IMR-90 (cell line): ENCODE measurements at regions not wholly inside any gene's neighbourhood (a gene's known extent, or its start where the extent isn't known, plus 50 kb on each side); places are given as distances from the start of the nearest gene placed in this dataset.

Source experiments
- ATAC-seq: fragments of 200-7000 bp; cut with Tn5 transposase; 2 replicates; pipeline ENCODE4 v1.9.1; 2020; ENCODE audit warnings: low read depth, mild to moderate bottlenecking, moderate library complexity
- BruUV-seq: library from RNA; stranded (reverse); fragments of 400-500 nt; replicated peaks from 2 replicates; lab custom pipeline; 2021; lab: Mats Ljungman, UMichigan
- CTCF ChIA-PET: fragments of 300-600 bp; formaldehyde crosslinking; extraction: SDS; loops from one replicate; lab custom pipeline; 2021; ENCODE audit warnings: antibody characterized with exemption; lab: Yijun Ruan, JAX
- POLR2A ChIA-PET: fragments of 300-600 bp; sonication (Branson Sonifier 250); formaldehyde crosslinking; loops from one replicate; lab custom pipeline; 2022; ENCODE audit warnings: antibody characterized with exemption; ENCODE audit not compliant: unreplicated experiment; lab: Charles Lee
- DNase-seq: peaks from one replicate; pipeline ENCODE4 v3.0.0; 2013
- H2AFZ ChIP-seq: replicated peaks from 2 replicates; pipeline ENCODE3; 2013; ENCODE audit warnings: low read length, mild to moderate bottlenecking; ENCODE audit not compliant: poor library complexity
- H2AK5ac ChIP-seq: 2 replicates; pipeline ENCODE4 v1.6.1; 2013; ENCODE audit warnings: low read depth, low read length, inconsistent platforms
- H2AK9ac ChIP-seq: replicated peaks from 2 replicates; pipeline ENCODE3; 2013; ENCODE audit warnings: mild to moderate bottlenecking, low read depth, low read length, moderate library complexity; ENCODE audit not compliant: poor library complexity
- H2BK120ac ChIP-seq: 2 replicates; pipeline ENCODE4 v1.6.1; 2013; ENCODE audit warnings: low read depth, low read length, inconsistent platforms
- H2BK15ac ChIP-seq: 3 replicates; pipeline ENCODE4 v1.6.1; 2013; ENCODE audit warnings: low read depth, low read length, inconsistent platforms
- H2BK20ac ChIP-seq: 2 replicates; pipeline ENCODE4 v1.6.1; 2013; ENCODE audit warnings: low read depth, mild to moderate bottlenecking, inconsistent platforms, low read length, moderate library complexity
- H2BK5ac ChIP-seq: 2 replicates; pipeline ENCODE4 v1.6.1; 2013; ENCODE audit warnings: mild to moderate bottlenecking, low read depth, low read length, inconsistent platforms; ENCODE audit not compliant: poor library complexity, severe bottlenecking
- H3K14ac ChIP-seq: replicated peaks from 2 replicates; pipeline ENCODE4 v1.6.1; 2013; ENCODE audit warnings: low read depth, low read length, inconsistent platforms
- H3K18ac ChIP-seq: 2 replicates; pipeline ENCODE4 v1.6.1; 2013; ENCODE audit warnings: low read depth, low read length, control low read depth
- H3K23ac ChIP-seq: 2 replicates; pipeline ENCODE4 v1.6.1; 2013; ENCODE audit warnings: low read depth, low read length, inconsistent platforms
- H3K27ac ChIP-seq: 2 replicates; pipeline ENCODE4 v1.5.1; 2013; ENCODE audit warnings: mild to moderate bottlenecking, control low read depth, low read length; ENCODE audit not compliant: insufficient read depth
- H3K27me3 ChIP-seq: 2 replicates; pipeline ENCODE4 v1.6.1; 2013; ENCODE audit warnings: low read length; ENCODE audit not compliant: control insufficient read depth, insufficient read depth
- H3K36me3 ChIP-seq: 2 replicates; pipeline ENCODE4 v1.6.1; 2013; ENCODE audit warnings: low read length, mixed read lengths; ENCODE audit not compliant: control insufficient read depth, insufficient read depth
- H3K4ac ChIP-seq: 2 replicates; pipeline ENCODE4 v1.6.1; 2013; ENCODE audit warnings: low read depth, low read length, inconsistent platforms
- H3K4me1 ChIP-seq: 2 replicates; pipeline ENCODE4 v1.6.1; 2013; ENCODE audit warnings: low read length, mixed read lengths; ENCODE audit not compliant: control insufficient read depth, insufficient read depth
- H3K4me2 ChIP-seq: 2 replicates; pipeline ENCODE4 v1.6.1; 2013; ENCODE audit warnings: low read depth, mild to moderate bottlenecking, control low read depth, low read length, moderate library complexity
- H3K4me3 ChIP-seq: 2 replicates; pipeline ENCODE4 v1.5.1; 2013; ENCODE audit warnings: low read depth, mild to moderate bottlenecking, control low read depth, low read length, moderate library complexity; ENCODE audit not compliant: insufficient read depth
- H3K56ac ChIP-seq: 2 replicates; pipeline ENCODE4 v1.6.1; 2013; ENCODE audit warnings: low read length, inconsistent platforms; ENCODE audit not compliant: insufficient read depth; ENCODE audit errors: extremely low read depth
- H3K79me1 ChIP-seq, 2 experiments: 2 replicates each; pipeline ENCODE4 v1.6.1; 2013; ENCODE audit warnings: low read length in 2 of 2, inconsistent platforms in 1 of 2, low read depth in 1 of 2
- H3K9ac ChIP-seq: 2 replicates; pipeline ENCODE4 v1.6.1; 2013; ENCODE audit warnings: low read depth, low read length, control low read depth
- H3K9me1 ChIP-seq: 2 replicates; pipeline ENCODE4 v1.6.1; 2013; ENCODE audit warnings: low read length, inconsistent platforms; ENCODE audit not compliant: insufficient read depth
- H3K9me3 ChIP-seq: 2 replicates; pipeline ENCODE4 v1.6.1; 2013; ENCODE audit warnings: low read length; ENCODE audit not compliant: control insufficient read depth, insufficient read depth
- H4K20me1 ChIP-seq: 2 replicates; pipeline ENCODE4 v1.6.1; 2013; ENCODE audit warnings: low read length, inconsistent platforms; ENCODE audit not compliant: insufficient read depth
- H4K5ac ChIP-seq: 2 replicates; pipeline ENCODE4 v1.6.1; 2013; ENCODE audit warnings: mild to moderate bottlenecking, low read depth, low read length, control low read depth
- H4K8ac ChIP-seq, 2 experiments: 2 replicates each; pipeline ENCODE4 v1.6.1; 2013; ENCODE audit warnings: low read depth in 2 of 2, low read length in 2 of 2, control low read depth in 1 of 2, inconsistent platforms in 1 of 2
- H4K91ac ChIP-seq: 2 replicates; pipeline ENCODE4 v1.6.1; 2013; ENCODE audit warnings: low read depth, low read length, inconsistent platforms; ENCODE audit not compliant: insufficient read depth
- CEBPB ChIP-seq: IDR thresholded peaks from 2 replicates; pipeline ENCODE4 v1.6.1; 2012; ENCODE audit warnings: low read depth, low read length, improper control_type of control experiment
- FOS ChIP-seq: fragments of 150-350 bp; IDR thresholded peaks from 2 replicates; pipeline ENCODE4 v1.6.1; 2016; ENCODE audit warnings: low read depth, low read length
- MAFK ChIP-seq: IDR thresholded peaks from 2 replicates; pipeline ENCODE4 v1.6.1; 2012; ENCODE audit warnings: low read depth, low read length, improper control_type of control experiment
- MAZ ChIP-seq: IDR thresholded peaks from 2 replicates; pipeline ENCODE4 v1.6.1; 2012; ENCODE audit warnings: low read depth, mild to moderate bottlenecking, low read length, improper control_type of control experiment, moderate library complexity, borderline replicate concordance
- MXI1 ChIP-seq: IDR thresholded peaks from 2 replicates; pipeline ENCODE4 v1.6.1; 2012; ENCODE audit warnings: low read depth, mild to moderate bottlenecking, low read length, moderate library complexity, borderline replicate concordance
- NFE2L2 ChIP-seq: fragments of 150-350 bp; IDR thresholded peaks from 2 replicates; pipeline ENCODE4 v1.6.1; 2016; ENCODE audit warnings: low read depth, mild to moderate bottlenecking, low read length
- RAD21 ChIP-seq: IDR thresholded peaks from 2 replicates; pipeline ENCODE4 v1.6.1; 2012; ENCODE audit warnings: low read length, improper control_type of control experiment
- SMC3 ChIP-seq: fragments of 150-350 bp; IDR thresholded peaks from 2 replicates; pipeline ENCODE4 v1.6.1; 2016; ENCODE audit warnings: low read depth, mild to moderate bottlenecking, antibody characterized with exemption, low read length, moderate library complexity
- WGBS, 2 experiments: methylation state at CpG; one replicate each; pipeline versions ENCODE4 v1.1.5 to v1.1.7; 2013; ENCODE audit warnings: missing lambda C conversion rate in 2 of 2; ENCODE audit not compliant: insufficient read length in 1 of 2; ENCODE audit errors: extremely low coverage in 2 of 2; 5-methylcytosine and 5-hydroxymethylcytosine counted together
- dilution Hi-C: fragments of 300-500 bp; cut with HindIII; formaldehyde crosslinking; loops from one replicate; pipeline ENCODE4 v1.14.3; 2018; ENCODE audit warnings: low sequenced_read_pairs; ENCODE audit not compliant: unreplicated experiment
- in situ Hi-C: fragments of 300-500 bp; cut with MboI; formaldehyde crosslinking; loops from 3 replicates; pipeline ENCODE4 v1.14.3; 2019; ENCODE audit warnings: low sequenced_read_pairs, inconsistent platforms, mixed read lengths
- intact Hi-C: fragments of 100-400 bp; cut with micrococcal nuclease; formaldehyde crosslinking; loops from 2 replicates; pipeline ENCODE4 v1.10.0; 2022
- TF ChIP-seq, protein P1 (sequence below): fragments of 150-350 bp; IDR thresholded peaks from 2 replicates; pipeline ENCODE4 v1.6.1; 2016; ENCODE audit warnings: low read depth, mild to moderate bottlenecking, low read length, moderate library complexity, borderline replicate concordance
- TF ChIP-seq, protein P2 (sequence below): conservative IDR thresholded peaks from 2 replicates; pipeline ENCODE4 v1.5.1; 2012; ENCODE audit warnings: mild to moderate bottlenecking, low read depth, low read length, improper control_type of control experiment

DNA sequence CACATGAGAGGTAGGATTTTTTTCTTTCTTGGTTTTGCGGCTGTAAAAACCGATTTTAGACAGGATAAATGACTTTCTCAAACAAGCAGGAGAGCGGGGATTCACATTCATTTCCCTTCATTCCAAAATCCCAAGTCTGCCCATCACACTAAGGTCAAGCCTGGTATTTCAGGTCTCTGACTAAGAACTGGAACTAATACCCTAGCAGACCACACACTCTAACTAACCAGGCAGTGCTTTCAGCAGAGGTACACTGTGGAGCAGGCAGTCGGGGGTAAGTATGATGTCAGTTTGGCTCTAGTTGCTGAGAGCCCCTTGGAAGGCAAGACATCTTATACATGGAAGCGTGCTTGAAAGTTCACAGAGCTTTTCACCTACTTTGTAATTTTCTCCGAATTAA lies 128.1 kb upstream of the LHCGR start:
- ATAC-seq = peak; percentile 21; the same call in 1 of the 2 replicates
- H3K27ac ChIP-seq = no peak overlapping the region
- ChIA-PET CTCF (interaction anchor here (1.0 to 1.1 kb wide), 2 partner anchors 8 to 13 kb away, joined by 3 to 4 read pairs; no protein-coding TSS in a partner anchor), POLR2A (no interaction called here)
- H3K27me3 ChIP-seq = no peaks in the 10 kb centered on the region; the same call in 1 of the 2 replicates
- no peaks in the 10 kb centered on the region for H3K4me1 ChIP-seq
- peak; percentile 10 for DNase-seq
- H2BK15ac ChIP-seq = no peak overlapping the region
- no peak overlapping the region for H3K56ac ChIP-seq
- intact Hi-C loops (no loop called here), in situ Hi-C loops (no loop called here), dilution Hi-C loops (no loop called here)
- no peaks in the 10 kb centered on the region for H3K36me3 ChIP-seq
- H4K5ac ChIP-seq = no peak overlapping the region
- H4K8ac ChIP-seq = no peak overlapping the region
- H4K20me1 ChIP-seq = no peaks in the 10 kb centered on the region
- H3K14ac ChIP-seq = no peak overlapping the region
- H2BK5ac ChIP-seq = no peak overlapping the region
- H3K4ac ChIP-seq = no peak overlapping the region
- no TSS peak for BruUV-seq
- no peak overlapping the region for H3K4me3 ChIP-seq
- no peak overlapping the region for H2BK120ac ChIP-seq
- 0 out of 2 replicates have a peak overlapping the region, but pooled peaks have one; percentile 31 for H3K23ac ChIP-seq
- H3K9me1 ChIP-seq = no peaks in the 10 kb centered on the region
- no peak overlapping the region for H2BK20ac ChIP-seq
- TF ChIP-seq MXI1 = no peak
- no peak for TF ChIP-seq FOS
- TF ChIP-seq MAFK = no peak
- TF ChIP-seq RAD21 = no peak
- no peak for TF ChIP-seq NFE2L2
- TF ChIP-seq, protein P1, sequence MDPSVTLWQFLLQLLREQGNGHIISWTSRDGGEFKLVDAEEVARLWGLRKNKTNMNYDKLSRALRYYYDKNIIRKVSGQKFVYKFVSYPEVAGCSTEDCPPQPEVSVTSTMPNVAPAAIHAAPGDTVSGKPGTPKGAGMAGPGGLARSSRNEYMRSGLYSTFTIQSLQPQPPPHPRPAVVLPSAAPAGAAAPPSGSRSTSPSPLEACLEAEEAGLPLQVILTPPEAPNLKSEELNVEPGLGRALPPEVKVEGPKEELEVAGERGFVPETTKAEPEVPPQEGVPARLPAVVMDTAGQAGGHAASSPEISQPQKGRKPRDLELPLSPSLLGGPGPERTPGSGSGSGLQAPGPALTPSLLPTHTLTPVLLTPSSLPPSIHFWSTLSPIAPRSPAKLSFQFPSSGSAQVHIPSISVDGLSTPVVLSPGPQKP = no peak
- TF ChIP-seq SMC3 = no peak
- no peak for TF ChIP-seq CEBPB
- TF ChIP-seq MAZ = no peak
- TF ChIP-seq, protein P2, sequence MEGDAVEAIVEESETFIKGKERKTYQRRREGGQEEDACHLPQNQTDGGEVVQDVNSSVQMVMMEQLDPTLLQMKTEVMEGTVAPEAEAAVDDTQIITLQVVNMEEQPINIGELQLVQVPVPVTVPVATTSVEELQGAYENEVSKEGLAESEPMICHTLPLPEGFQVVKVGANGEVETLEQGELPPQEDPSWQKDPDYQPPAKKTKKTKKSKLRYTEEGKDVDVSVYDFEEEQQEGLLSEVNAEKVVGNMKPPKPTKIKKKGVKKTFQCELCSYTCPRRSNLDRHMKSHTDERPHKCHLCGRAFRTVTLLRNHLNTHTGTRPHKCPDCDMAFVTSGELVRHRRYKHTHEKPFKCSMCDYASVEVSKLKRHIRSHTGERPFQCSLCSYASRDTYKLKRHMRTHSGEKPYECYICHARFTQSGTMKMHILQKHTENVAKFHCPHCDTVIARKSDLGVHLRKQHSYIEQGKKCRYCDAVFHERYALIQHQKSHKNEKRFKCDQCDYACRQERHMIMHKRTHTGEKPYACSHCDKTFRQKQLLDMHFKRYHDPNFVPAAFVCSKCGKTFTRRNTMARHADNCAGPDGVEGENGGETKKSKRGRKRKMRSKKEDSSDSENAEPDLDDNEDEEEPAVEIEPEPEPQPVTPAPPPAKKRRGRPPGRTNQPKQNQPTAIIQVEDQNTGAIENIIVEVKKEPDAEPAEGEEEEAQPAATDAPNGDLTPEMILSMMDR = no peak
- no peak overlapping the region for H2AFZ ChIP-seq
- no peaks in the 10 kb centered on the region for H3K79me1 ChIP-seq
- no peak overlapping the region for H2AK5ac ChIP-seq
- H3K4me2 ChIP-seq = no peak overlapping the region
- WGBS, 2 experiments = 80% methylated on average over 1 of the region's 6 CpGs; no CpG with 5 or more reads in 1 of the 2 experiments
- no peaks in the 10 kb centered on the region for H3K9me3 ChIP-seq
- no peak overlapping the region for H2AK9ac ChIP-seq
- H3K9ac ChIP-seq = no peak overlapping the region
- no peak overlapping the region for H4K91ac ChIP-seq
- H3K18ac ChIP-seq = no peak overlapping the region
